Ishikawa (cell line): ENCODE measurements at regions not wholly inside any gene's neighbourhood (a gene's known extent, or its start where the extent isn't known, plus 50 kb on each side); places are given as distances from the start of the nearest gene placed in this dataset.

ENCODE experiments used
- EP300 ChIP-seq: IDR thresholded peaks from 2 replicates; pipeline ENCODE4 v1.6.1; 2012; ENCODE audit warnings: borderline replicate concordance
- NFIC ChIP-seq: IDR thresholded peaks from 2 replicates; pipeline ENCODE4 v1.6.1; 2012
- RAD21 ChIP-seq: IDR thresholded peaks from 2 replicates; pipeline ENCODE4 v1.6.1; 2012; ENCODE audit warnings: low read depth
- TAF1 ChIP-seq: IDR thresholded peaks from 2 replicates; pipeline ENCODE4 v1.6.1; 2012; ENCODE audit warnings: low read depth, mild to moderate bottlenecking
- TCF12 ChIP-seq: IDR thresholded peaks from 2 replicates; pipeline ENCODE4 v1.6.1; 2012; ENCODE audit warnings: low read depth
- YY1 ChIP-seq: IDR thresholded peaks from 2 replicates; pipeline ENCODE4 v1.6.1; 2012; ENCODE audit warnings: low read depth

DNA sequence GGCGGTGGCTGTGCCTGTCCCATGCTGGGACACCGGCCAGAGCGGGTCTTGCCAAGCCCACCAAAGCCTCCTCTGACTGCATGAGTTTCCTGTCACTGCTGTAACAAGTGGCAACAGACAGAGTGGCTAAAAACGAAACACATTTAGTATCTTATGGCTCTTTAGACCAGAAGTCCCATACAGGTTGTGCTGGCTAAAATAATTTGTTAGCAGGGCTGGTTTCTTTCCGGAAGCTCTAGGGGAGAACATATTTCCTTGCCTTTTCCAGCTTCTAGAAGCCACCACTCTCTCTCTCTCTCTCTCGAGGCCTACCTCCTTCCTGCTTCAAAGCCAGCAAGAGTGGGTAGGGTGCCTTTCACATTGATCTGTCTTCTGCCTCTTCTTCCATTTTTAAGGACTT lies 171.6 kb upstream of the PLPP4 start:
- TF ChIP-seq TAF1 (no peak), RAD21 (no peak), EP300 (no peak), TCF12 (no peak), YY1 (no peak), NFIC (no peak)
